Lung (tissue), 12 donors: ENCODE measurements at regions not wholly inside any gene's neighbourhood (a gene's known extent, or its start where the extent isn't known, plus 50 kb on each side); places are given as distances from the start of the nearest gene placed in this dataset. TPM values are rescaled to one million over a fixed set of nuclear protein-coding genes. Genes with fewer than 3 reads are reported as not detected.

Source experiments
- ATAC-seq: fragments of 200-7000 bp; cut with Tn5 transposase; one replicate; pipeline ENCODE4 v1.9.1; 2020; ENCODE audit warnings: moderate number of reproducible peaks; ENCODE audit not compliant: insufficient read depth, low FRiP score
- DNase-seq, 3 donors: peaks; one replicate each; pipeline ENCODE4 v3.0.0-alpha.2; 2013 to 2017
- H3K27ac ChIP-seq, 2 donors: one replicate each; pipeline ENCODE4 v1.5.1; 2013; ENCODE audit warnings: mild to moderate bottlenecking in 2 of 2, moderate library complexity in 2 of 2, control low read depth in 1 of 2, inconsistent platforms in 1 of 2, low read depth in 1 of 2, low read length in 1 of 2
- H3K27me3 ChIP-seq, 3 donors: one replicate each; pipeline ENCODE4 v1.5.1; 2013; ENCODE audit warnings: low read length in 2 of 3; ENCODE audit not compliant: control insufficient read depth in 3 of 3, insufficient read depth in 3 of 3
- H3K36me3 ChIP-seq, 4 donors: one replicate each; pipeline ENCODE4 v1.5.1; 2013; ENCODE audit warnings: low read length in 4 of 4, mild to moderate bottlenecking in 1 of 4, moderate library complexity in 1 of 4; ENCODE audit not compliant: control insufficient read depth in 4 of 4, insufficient read depth in 4 of 4
- H3K4me1 ChIP-seq, 5 donors: one replicate each; pipeline ENCODE4 v1.5.1; 2013; ENCODE audit warnings: low read length in 5 of 5, mild to moderate bottlenecking in 2 of 5, moderate library complexity in 1 of 5; ENCODE audit not compliant: control insufficient read depth in 5 of 5, insufficient read depth in 5 of 5
- H3K4me3 ChIP-seq: one replicate; pipeline ENCODE4 v1.5.1; 2013; ENCODE audit warnings: mild to moderate bottlenecking, control low read depth, moderate library complexity
- H3K9ac ChIP-seq, 2 donors: one replicate each; pipeline ENCODE4 v1.5.1; 2013; ENCODE audit warnings: low read length in 2 of 2, control low read depth in 1 of 2; ENCODE audit not compliant: insufficient read depth in 1 of 2
- H3K9me3 ChIP-seq, 4 donors: one replicate each; pipeline ENCODE4 v1.5.1; 2013; ENCODE audit warnings: low read length in 3 of 4, mild to moderate bottlenecking in 1 of 4, moderate library complexity in 1 of 4; ENCODE audit not compliant: control insufficient read depth in 4 of 4, insufficient read depth in 3 of 4
- WGBS, 2 donors: extraction: QIAGEN DNeasy Blood & Tissue Kit; methylation state at CpG; one replicate each; pipeline ENCODE4 v1.1.7; 2013; 5-methylcytosine and 5-hydroxymethylcytosine counted together
- small RNA-seq: library from RNA; depleted of rRNA; stranded (forward); fragments of <200 nt; gene quantifications from one replicate; pipeline ENCODE3, GENCODE V24; 2014; ENCODE audit warnings: low replicate concordance
- TF ChIP-seq, protein P1 (sequence below): IDR thresholded peaks from 2 replicates; pipeline ENCODE4 v1.5.1; 2012; ENCODE audit warnings: mild to moderate bottlenecking; ENCODE audit errors: control extremely low read depth, extremely low read depth
- donor health status: control.
- donor health status: control.
- donor health status: Bipolar disorder and iron deficiency.
- donor health status: healthy.
- donor health status: DM: yes; HTN: yes; CAD: no.

DNA sequence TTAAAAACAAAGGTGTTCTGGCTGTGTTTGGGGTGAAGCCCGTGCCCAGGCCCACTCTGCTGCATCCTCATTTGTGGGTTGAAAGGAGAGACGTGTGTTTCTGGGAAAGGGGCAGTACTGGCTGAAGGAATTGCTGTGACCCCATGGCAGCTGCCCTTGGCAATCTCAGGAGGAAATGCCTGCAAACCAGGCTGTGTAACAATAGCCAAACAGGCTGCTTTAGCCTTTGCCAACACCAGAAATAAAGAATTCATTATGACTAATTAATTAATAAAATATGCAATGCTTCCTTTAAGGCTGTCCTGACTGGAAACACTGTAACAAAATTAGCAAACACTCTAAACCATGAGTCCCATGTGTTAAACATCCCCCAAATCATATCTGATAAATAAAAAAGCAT is 53.0 kb upstream of the KRR1 start:
- H3K9ac ChIP-seq = no peak overlapping the region
- no peak overlapping the region for H3K27ac ChIP-seq
- H3K4me1 ChIP-seq = peaks cover 0 to 36% (median 0%) of the 10 kb centered on the region in 5 donors
- 61 to 78% methylated on average over 2 of the region's 2 CpGs for WGBS, 2 donors
- ATAC-seq (no peak), DNase-seq (no peak)
- TF ChIP-seq, protein P1, sequence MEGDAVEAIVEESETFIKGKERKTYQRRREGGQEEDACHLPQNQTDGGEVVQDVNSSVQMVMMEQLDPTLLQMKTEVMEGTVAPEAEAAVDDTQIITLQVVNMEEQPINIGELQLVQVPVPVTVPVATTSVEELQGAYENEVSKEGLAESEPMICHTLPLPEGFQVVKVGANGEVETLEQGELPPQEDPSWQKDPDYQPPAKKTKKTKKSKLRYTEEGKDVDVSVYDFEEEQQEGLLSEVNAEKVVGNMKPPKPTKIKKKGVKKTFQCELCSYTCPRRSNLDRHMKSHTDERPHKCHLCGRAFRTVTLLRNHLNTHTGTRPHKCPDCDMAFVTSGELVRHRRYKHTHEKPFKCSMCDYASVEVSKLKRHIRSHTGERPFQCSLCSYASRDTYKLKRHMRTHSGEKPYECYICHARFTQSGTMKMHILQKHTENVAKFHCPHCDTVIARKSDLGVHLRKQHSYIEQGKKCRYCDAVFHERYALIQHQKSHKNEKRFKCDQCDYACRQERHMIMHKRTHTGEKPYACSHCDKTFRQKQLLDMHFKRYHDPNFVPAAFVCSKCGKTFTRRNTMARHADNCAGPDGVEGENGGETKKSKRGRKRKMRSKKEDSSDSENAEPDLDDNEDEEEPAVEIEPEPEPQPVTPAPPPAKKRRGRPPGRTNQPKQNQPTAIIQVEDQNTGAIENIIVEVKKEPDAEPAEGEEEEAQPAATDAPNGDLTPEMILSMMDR = no peak
- peaks cover 0 to 2% (median 0%) of the 10 kb centered on the region in 4 donors for H3K9me3 ChIP-seq
- no peak overlapping the region for H3K4me3 ChIP-seq
- no peaks in the 10 kb centered on the region for H3K27me3 ChIP-seq
- H3K36me3 ChIP-seq = no peaks in the 10 kb centered on the region

DNA sequence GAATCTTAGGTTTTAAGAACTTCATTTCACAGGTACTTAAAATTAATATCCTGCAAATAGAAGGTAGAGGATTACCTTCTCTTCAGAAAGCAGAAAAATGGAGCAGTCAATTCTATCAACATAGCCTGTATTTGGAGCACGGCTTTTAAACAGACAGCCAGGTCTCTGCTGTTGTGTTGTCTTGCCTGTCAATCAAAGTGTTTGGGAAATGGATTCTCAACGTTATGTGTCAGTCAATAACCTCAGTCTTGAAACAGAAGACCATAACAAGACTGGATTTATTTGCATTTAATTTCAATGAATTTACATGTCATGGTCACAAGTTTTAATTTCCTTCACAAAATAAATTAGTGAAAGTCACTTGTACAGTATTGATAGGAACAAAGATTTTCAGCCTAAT is 51.9 kb upstream of the KRR1 start:
- TF ChIP-seq, protein P1 = no peak
- Histone ChIP-seq H3K27ac (no peak overlapping the region), H3K9ac (no peak overlapping the region), H3K4me3 (no peak overlapping the region), H3K27me3 (no peaks in the 10 kb centered on the region), H3K4me1 (peaks cover 0 to 38% (median 5%) of the 10 kb centered on the region in 5 donors), H3K36me3 (no peaks in the 10 kb centered on the region), H3K9me3 (peaks cover 0 to 2% (median 0%) of the 10 kb centered on the region in 4 donors)
- ATAC-seq = no peak
- WGBS, 2 donors = 84 to 88% methylated on average over 2 of the region's 2 CpGs
- no peak for DNase-seq

DNA sequence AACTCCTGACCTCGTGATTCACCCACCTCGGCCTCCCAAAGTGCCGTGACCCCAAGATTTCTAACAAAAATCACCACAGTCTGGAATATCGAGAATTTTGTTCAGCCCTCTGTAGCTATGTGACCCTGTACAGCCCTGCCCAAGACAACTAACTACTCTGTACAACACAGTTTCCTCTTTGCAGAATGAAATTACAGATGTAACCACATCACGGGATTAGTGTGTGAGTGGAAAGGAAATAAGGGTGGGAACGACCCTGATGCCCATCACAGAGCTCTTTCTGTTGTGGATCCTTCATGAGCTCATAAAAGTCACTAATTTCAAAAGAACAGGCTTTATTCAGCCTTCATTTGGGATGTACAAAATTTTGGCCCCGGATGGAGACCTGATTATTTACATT is 50.5 kb upstream of the KRR1 start:
- peaks cover 0 to 28% (median 5%) of the 10 kb centered on the region in 5 donors for H3K4me1 ChIP-seq
- H3K27me3 ChIP-seq = no peaks in the 10 kb centered on the region
- no peak for ATAC-seq
- WGBS, 2 donors = 65 to 70% methylated on average over 7 of the region's 7 CpGs
- no peak overlapping the region for H3K27ac ChIP-seq
- no peak overlapping the region for H3K9ac ChIP-seq
- TF ChIP-seq, protein P1 = no peak
- no peak for DNase-seq
- H3K36me3 ChIP-seq = no peaks in the 10 kb centered on the region
- H3K4me3 ChIP-seq = no peak overlapping the region
- peaks cover 0 to 2% (median 0%) of the 10 kb centered on the region in 4 donors for H3K9me3 ChIP-seq

Small RNA genes lying in the stretch of these regions (small RNA-seq; reads per million reads assigned to genes)
- gene AC011611.1 (not detected), gene AC011611.6 (not detected), gene RF00156 (not detected), gene RN7SL734P (not detected)
